NCI-H146 treated with DMSO at 0.1 percent for 48 hours (cell line): ENCODE measurements at regions not wholly inside any gene's neighbourhood (a gene's known extent, or its start where the extent isn't known, plus 50 kb on each side); places are given as distances from the start of the nearest gene placed in this dataset.

Source experiments
- DNase-seq: peaks from one replicate; lab custom pipeline; 2025; ENCODE audit not compliant: unreplicated experiment; lab: John Stamatoyannopoulos, UW

DNA sequence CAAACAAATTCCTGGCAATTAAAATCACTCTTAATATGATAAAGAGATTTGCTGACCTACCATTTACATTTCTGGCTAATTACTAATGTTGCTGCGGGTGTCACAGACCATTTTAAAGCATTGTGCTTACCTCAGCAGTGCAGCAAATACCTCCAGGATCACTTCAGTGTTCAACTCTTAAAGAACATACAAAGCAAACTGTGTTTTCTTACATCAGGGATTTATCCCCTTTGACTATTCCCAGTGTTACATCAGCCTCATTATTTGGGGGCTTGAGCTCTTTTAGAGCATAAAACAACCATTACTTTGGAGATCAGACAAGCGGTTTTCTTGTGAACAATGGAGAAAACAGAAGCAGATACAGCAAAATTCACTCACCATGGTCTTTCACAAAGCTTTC, 185.4 kb downstream of the LYPLAL1 start:
- DNase-seq: no peak

DNA sequence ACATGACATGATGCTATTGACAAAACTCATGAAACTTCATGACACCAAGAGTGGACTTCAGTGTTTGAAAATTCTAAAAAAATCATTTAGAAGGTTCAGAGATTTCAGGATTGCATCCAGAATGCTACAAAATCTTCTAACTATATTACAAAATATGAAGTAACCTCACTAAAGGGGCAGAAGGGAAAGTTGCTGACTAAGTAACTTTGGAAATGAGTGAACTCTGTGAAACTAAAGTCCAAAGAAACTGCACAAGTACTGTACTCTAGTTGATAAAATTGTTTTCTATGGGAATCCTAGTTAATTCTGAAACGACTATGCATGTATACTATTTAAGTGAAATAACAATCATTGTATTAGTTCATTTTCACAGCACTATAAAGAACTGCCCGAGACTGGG, 184.4 kb downstream of the LYPLAL1 start:
- no peak for DNase-seq

DNA sequence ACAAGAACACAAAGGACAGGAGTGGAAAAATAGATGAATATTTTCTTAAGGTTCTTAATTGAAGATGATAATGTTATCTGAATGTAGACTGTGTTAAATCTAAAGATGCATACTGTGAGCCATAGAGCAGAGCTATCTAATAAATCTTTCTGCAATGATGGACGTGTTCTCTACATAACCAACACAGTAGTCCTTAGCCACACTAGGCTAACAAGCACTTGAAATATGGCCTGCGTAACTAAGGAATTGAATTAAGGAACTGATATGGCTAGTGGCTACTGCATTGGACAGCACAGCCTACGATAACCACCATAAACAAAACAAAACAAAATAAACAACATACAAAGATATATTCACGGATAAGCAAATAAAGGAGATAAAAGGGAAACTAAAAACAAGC, 181.3 kb downstream of the LYPLAL1 start:
- DNase-seq: no peak

DNA sequence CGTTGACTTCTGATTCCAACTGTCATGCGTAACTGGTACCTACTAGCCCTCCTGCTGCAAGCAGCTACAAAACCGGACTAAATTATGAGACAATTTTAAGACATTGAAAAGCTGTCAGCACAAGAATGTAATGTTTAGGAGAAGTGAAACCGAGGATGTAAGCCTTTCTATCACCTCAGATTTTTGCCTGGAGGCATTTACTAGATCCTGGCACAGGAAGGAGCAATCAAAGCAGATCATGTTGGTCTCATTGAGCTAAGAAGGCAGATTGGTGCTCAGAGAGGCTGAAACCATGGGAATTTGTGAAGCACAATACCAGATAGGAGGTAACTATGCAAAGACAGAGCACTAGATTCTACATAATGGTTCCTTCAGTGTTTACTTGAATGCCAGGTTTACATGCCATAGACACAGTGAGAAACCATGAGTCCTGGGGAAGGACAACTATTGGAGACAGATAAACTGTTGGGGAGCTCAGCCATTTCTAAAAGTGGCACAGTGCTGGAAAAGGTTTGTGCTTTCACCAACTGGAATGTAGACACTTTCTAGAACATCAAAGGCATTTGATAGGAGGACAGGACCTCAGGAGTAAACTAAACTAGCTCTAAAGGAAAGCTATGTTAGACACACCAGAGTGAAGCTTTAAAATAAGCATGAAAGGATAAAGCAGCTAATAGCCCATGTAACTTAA, 179.4 kb downstream of the LYPLAL1 start:
- no peak for DNase-seq

DNA sequence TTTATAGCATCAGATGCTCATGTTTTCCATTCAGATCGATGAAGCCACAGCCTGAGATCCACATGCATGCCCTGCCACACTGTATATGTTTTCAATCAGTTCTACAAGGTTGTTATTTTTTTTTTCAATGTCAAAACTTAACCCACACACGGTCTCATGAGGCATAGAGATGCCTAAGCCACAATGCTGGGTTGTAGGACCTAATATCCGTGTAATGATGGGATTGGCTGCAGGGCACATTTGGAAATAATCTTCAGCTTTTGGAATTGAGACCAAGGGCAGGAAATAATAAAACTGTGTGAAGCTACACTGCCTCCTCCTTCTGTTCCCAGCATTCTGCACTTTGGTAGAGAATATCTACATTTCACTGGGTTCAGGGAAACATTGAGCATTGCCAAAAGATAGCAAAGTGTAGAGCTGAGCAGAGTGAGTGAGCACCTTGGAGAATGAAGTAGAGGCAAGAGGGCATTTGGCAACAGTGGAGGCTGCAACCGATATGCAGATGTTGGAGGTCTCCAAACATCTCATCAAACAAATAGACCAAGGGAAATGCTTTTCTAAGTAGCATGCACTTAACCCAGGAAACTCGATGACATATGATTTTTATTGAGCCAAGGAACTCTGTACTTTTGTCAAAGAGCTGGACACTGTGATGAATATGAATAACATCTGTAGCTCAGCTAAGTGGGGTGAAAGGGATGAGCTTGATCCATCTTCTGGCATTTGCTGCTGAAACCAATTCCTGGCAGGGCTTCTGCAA, 176.7 kb downstream of the LYPLAL1 start:
- DNase-seq: no peak

DNA sequence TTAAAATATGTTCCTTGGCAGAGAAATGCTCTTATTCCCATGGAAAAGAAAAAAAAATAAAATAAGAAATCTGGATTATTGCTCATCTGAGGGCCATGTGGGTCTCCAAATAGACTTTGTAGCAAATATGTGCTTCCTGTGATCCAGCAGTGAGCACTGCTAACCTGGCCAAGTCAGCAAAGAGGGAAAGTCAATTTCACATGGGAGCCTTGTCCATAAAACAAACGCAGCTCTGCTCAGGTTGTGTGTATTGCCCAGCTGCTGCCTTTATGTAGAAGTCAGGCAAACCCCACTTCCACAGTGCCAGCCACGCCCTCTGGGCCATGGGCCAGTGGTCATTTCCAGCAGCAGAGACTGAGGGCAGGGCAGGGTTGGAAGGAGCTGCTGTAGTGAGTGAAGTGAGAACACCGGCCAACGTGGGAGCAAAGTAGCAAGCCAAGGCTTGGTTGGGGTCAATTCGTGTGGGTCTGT, 174.3 kb downstream of the LYPLAL1 start:
- no peak for DNase-seq

DNA sequence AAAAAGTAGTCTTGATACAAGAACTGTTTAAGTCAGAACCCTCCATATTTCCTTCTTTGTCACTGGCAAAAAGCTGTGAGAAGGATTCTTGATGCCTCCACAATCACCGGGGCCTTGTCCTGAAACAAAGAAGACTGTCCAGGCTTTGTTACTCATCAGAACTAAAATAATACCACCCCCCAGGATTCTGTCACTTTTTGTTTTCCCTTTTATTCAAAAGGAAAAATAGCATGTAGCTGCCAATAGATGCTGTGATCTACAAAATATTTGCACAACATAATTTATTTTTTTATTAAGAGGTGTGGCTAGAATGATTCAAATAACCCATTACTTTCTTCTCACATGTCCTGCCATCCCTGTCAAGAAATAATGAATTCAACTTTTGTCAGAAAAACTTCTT, 173.7 kb downstream of the LYPLAL1 start:
- DNase-seq: no peak

DNA sequence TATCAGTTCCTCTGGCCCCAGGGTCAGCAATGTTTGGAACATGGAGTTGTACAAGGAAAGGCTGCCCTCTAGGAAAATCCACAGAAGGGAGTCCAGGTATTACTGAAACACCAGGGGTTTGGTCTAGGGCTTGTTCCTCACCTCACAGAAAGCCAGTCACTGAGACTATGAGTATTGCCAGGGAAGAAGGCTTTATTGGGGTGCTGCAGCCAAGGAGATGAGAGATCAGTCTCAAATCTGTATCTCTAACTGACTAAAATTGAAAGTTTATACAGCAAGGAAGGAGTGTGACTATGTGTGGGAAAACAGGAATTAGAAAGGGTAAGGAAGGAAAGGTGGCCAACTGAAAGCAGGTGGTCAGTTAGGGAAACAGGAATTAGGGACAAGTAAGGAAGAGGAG, 172.3 kb downstream of the LYPLAL1 start:
- no peak for DNase-seq

DNA sequence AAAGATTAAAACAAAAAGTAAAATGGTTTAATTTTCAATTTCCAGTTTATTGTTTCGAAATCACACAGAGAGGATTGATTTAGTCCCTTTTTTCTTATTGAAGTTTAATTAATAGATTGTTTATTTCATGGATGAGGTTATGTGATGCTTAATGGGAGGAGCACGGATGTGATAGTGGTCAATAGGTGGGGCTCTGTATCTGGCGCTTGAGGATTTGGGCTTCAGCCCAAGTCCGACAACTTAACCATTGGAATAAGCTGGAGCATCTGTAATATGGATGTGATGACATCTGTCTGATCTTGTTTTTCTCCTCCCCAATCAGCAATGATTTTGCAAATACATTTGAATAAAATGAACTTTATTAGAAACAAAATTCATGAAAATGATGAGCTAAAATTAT, 169.2 kb downstream of the LYPLAL1 start:
- DNase-seq: no peak

DNA sequence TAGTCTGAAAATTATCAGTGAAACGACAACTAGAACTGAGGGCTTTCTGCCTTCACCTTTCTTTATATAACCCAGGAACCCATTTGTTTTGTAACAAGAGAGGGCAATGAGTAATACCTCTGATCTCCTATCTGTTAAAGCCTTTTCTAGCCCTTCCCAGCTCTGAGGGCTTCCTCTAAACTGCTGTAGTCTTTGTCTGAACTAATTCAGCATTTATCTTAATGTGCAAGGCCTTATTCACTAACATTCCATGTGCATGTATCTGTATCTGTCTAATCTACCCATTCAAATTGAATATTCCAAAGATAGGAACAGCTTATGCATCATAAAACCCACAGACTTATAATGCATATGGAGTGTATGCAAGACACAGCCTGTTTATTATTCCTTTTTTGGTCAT, 167.1 kb downstream of the LYPLAL1 start:
- DNase-seq: no peak

DNA sequence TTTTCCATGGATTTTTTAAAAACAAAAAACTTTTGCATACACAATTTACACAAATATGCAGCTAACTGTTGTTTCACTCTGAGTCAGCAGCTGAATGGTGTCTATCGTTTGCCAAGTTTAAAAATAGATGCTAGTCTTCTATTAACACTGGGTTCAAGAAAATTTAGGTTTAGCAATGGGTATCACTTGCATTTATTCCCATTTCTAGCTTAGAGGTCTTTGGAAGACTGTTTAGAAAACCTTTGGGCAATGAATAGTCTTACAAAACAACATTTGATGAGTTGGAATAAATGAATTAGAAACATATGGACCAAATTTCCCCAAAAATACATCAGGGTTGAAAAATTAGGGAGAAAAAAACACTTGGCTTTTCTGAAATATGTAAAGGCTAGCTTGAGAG, 165.8 kb downstream of the LYPLAL1 start:
- no peak for DNase-seq

DNA sequence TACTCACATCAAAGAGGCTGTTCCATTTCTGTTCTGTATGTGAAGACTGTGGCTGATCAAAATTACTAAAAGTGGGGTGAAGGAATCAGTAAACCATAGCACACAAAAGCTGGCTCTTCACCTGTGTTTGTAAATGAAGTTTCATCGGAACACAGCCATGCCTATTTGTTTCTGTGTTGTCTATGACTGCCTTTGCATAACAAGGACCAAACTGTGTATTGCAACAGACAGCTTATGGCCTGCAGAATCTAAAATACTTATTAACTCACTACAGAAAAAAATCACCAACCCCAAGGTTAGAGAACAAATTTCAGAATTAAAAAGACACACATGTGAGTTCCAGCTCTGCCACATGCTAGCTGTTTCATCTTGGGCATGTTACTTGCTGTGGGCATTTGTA, 163.9 kb downstream of the LYPLAL1 start:
- DNase-seq: no peak

DNA sequence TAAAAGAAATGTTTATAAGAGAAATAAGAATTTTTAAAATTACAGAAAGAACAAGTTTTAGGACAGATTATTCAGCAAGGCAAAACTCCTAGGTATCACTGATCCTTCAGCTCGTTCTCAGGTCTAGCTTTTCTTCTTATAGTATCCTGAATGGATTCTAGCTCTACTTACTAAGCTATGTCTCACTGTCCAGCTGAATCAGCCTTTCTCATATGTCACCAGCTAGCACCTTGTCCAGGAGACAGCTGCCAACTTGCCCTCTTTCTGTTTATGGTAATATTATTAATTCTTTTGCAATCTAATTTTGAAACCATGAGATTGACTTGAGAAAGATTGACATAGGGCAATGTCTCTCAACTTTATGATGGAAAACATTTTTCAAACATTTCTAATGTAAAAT, 159.9 kb downstream of the LYPLAL1 start:
- no peak for DNase-seq

DNA sequence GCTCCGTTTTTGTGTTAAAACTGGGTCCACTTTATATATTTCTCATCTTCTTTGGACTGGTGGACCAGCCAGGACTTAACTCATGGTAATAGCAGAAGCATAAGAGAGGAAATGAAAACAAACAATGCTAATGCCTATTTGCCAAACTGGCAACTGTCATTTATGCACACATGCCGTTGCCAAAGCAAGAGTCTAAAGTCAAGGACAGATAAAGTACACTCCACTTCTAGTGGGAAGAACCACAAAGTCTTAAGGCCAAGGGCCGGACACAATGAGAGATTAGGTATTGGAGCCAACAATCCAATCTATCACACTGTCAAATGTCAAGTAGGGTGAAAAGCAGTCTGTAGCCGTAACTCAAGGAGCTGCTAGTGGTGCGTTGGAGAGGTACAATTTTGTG, 157.7 kb downstream of the LYPLAL1 start:
- DNase-seq: no peak

DNA sequence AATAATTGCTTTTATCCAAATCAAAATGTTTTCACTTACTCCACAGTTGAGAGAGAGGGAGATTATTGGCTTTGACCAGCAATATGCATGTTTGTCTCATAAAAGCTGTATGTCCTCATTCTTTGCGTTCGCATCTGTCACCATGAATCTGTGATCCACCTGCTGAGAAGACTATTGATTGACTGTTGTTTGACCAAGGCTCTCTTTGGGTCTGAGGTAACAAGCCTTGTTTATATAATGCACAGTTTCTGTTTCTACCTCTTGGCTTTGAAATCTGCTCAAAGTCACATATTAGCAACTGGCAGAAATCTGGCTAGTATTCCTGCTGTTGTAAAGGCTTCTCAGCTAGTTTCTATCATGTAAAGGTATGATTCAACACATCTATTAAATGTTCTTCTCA, 157.0 kb downstream of the LYPLAL1 start:
- DNase-seq: peak; percentile 85

DNA sequence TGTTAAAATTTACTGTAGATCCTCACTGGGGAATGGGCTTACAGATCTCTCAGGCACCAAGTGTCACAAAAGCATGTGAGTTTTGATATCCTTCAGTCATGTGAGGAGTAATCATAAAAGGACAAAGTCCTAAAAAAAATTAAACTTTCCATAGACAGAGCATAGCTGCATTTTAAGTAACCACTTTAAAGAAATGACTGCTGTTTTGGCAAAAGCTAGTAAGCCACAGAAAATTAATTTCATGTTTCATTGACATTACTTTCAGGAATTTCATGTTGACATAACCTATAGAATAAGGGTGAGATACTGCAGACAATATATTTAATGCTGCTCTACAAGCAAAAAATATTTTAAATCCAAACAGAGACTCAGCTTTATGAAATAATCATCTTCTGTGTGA, 156.3 kb downstream of the LYPLAL1 start:
- DNase-seq: no peak

DNA sequence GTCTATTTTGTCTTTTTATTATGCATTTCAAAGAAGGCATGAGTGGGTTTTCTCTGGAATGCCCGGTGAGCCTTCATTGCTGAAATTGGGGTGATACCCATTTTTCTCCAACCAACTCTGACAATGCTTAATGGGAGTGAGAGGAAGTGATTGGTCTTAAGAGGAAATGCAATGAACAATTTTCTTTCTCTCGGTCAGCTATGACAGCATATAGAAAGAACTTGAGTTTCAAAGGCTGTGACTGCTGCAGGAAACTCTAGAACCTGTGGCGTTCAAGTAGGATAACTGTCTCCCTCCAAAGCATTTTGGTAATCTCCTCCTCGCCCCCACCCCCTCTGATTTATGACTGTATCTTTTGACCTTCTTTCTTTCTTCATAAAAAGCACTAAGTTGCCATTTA, 155.9 kb downstream of the LYPLAL1 start:
- no peak for DNase-seq

DNA sequence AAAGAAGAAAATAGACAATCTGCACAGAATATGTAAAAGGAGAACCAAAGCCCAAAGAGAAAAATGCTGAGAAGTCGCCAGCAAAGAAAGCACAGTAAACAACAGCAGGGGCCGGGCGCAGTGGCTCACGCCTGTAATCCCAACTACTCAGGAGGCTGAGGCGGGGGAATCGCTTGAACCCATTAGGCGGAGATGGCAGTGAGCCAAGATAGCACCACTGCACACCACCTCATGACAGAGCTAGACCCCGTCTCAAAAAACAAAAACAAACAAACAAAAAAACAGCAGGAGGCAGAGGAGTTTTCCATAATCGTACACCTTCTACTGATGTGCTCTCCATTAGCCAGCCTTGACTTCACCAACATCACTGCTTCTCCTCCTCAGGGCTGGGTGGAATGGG, 153.2 kb downstream of the LYPLAL1 start:
- no peak for DNase-seq

DNA sequence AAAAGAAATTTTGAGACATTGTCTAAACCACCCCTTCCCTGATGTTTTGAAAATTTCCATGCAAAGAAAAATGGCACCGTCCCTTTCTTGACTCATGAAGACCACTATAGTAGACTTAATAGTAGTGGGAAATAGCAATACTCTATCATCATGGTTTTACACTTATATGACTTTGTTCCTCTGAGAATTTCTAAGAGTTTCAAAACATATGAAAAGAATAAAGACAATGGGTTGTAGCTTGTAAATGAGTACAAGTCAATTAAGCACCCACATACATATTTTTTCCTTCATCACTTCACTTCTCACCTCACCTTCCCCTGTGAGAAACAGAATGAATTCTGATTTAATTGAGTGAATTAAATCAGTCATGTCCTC, 151.7 kb downstream of the LYPLAL1 start:
- no peak for DNase-seq

DNA sequence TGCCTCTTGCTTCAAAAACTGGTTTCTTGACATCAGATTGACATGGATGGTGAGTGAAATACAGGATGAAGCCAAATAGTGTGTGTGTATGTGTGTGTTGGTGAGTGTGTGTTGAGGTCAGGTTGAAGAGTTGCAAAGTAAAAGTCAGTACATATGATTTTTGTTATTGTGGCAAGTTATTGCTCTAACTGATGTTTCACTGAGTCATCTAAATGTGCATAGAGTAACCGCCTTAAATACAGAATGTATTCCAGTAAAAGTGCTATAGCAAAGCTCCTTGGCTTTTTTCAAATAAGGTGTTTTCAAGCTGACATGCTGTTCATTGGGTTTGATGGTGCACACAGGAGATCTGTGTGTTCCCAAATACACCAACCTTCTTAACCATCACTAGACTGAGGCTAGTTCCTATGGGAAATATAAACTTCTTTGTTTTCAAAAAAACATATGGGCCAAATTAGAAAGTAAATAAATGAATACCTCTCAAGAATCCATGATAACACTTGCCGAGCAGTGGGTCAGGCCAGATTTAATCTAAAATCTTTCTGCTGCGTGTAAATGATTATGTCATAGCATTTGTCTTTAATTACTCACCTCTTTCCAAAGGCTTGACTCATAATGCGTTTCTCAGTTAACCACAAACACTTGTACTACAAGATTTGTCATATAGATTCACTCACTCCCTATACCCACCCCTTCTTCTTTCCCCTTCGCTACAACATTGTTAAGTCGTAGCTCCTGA, 151.1 kb downstream of the LYPLAL1 start:
- no peak for DNase-seq

DNA sequence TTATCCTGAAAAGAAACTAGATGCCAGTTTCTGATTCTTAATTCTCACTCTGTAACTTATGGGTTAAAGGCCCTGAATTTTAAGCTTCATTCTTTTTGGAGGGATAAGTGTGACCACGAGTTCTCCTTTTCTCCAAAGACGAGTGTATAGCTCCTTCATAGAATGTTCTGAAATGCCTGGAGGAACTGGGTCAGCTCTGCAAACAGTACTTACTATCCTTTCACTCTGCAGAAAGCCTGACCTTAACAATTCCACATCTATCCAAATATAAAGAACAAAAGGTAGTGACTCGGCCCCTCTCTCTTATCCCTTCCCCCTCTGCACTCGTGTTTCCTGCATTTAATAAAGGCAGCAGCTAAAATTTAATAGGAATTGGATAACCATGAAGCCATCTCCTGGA, 150.5 kb downstream of the LYPLAL1 start:
- DNase-seq: no peak

DNA sequence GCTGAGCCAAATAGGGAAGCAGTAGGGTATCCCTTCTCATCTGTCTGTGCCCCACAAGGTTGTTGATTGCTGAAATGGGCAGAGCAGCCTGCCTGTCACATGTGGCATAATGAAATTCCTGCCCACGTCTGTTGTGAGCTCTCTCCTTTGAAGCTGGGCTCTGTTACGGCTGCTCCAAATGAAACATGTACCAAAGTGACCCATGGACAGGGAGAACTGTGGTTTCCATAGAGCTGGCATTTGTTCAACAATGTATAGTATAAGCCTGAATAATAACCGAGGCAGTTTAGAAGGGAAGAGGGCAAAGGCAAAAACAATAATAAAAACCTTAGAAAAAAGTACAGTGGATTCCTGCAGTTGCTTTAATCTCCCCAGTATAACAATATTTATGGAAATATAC, 149.7 kb downstream of the LYPLAL1 start:
- DNase-seq: no peak
